ENCODE measurements at regions not wholly inside any gene's neighbourhood (a gene's known extent, or its start where the extent isn't known, plus 50 kb on each side); places are given as distances from the start of the nearest gene placed in this dataset.
"Not testable (repeated sequence)": the region's sequence is repeated elsewhere in the genome, so short reads cannot be mapped to it uniquely, and the experiment has no call there.

- DNase-seq (ENCODE audit: low read depth), result no peak
These were observed 113.4 kb downstream of the FAM50B start for GRCh38 chr6:3962291-3963280.

GRCh38 chr6:3963426-3963825, 114.3 kb downstream of the FAM50B start:
- DNase-seq (ENCODE audit: low read depth), result no peak

GRCh38 chr6:3965071-3965718, 113.7 kb downstream of the FAM217A start:
- no peak for DNase-seq (ENCODE audit: low read depth)

GRCh38 chr6:3966426-3966825, 112.5 kb downstream of the FAM217A start:
- no peak for DNase-seq (ENCODE audit: low read depth)

- no peak for DNase-seq (ENCODE audit: low read depth)
These were observed 108.8 kb downstream of the FAM217A start for GRCh38 chr6:3970097-3970496.

- DNase-seq (ENCODE audit: low read depth), result not testable (repeated sequence)
These were observed 105.8 kb downstream of the FAM217A start for GRCh38 chr6:3973152-3973551.

- peak; percentile 78 for DNase-seq (ENCODE audit: low read depth)
These were observed 100.8 kb downstream of the FAM217A start for GRCh38 chr6:3977875-3978711.

GRCh38 chr6:3978966-3979365, 100.0 kb downstream of the FAM217A start:
- not testable (repeated sequence) for DNase-seq (ENCODE audit: low read depth)

GRCh38 chr6:3981917-3982316, 97.0 kb downstream of the FAM217A start:
- DNase-seq (ENCODE audit: low read depth), result no peak

GRCh38 chr6:3983778-3984177, 95.2 kb downstream of the FAM217A start:
- DNase-seq (ENCODE audit: low read depth), result no peak

- no peak for DNase-seq (ENCODE audit: low read depth)
These were observed 94.4 kb downstream of the FAM217A start for GRCh38 chr6:3984494-3984893.

- DNase-seq (ENCODE audit: low read depth), result no peak
These were observed 92.7 kb downstream of the FAM217A start for GRCh38 chr6:3986241-3986640.

- peak; percentile 72 for DNase-seq (ENCODE audit: low read depth)
These were observed 91.9 kb downstream of the FAM217A start for GRCh38 chr6:3987053-3987452.

- no peak for DNase-seq (ENCODE audit: low read depth)
These were observed 91.4 kb downstream of the FAM217A start for GRCh38 chr6:3987576-3987975.

GRCh38 chr6:3990692-3991491, 88.0 kb downstream of the FAM217A start:
- peak; percentile 92 for DNase-seq (ENCODE audit: low read depth)

- DNase-seq (ENCODE audit: low read depth), result no peak
These were observed 87.0 kb downstream of the FAM217A start for GRCh38 chr6:3991941-3992340.

- no peak for DNase-seq (ENCODE audit: low read depth)
These were observed 82.6 kb downstream of the FAM217A start for GRCh38 chr6:3996349-3996748.

GRCh38 chr6:3997177-3997770, 81.7 kb downstream of the FAM217A start:
- DNase-seq (ENCODE audit: low read depth), result no peak

GRCh38 chr6:3999800-4000661, 78.9 kb downstream of the FAM217A start:
- no peak for DNase-seq (ENCODE audit: low read depth)

GRCh38 chr6:4004249-4004648, 74.7 kb downstream of the FAM217A start:
- DNase-seq (ENCODE audit: low read depth), result peak; percentile 63
